ENCODE measurements at regions not wholly inside any gene's neighbourhood (a gene's known extent, or its start where the extent isn't known, plus 50 kb on each side); places are given as distances from the start of the nearest gene placed in this dataset.

DNA sequence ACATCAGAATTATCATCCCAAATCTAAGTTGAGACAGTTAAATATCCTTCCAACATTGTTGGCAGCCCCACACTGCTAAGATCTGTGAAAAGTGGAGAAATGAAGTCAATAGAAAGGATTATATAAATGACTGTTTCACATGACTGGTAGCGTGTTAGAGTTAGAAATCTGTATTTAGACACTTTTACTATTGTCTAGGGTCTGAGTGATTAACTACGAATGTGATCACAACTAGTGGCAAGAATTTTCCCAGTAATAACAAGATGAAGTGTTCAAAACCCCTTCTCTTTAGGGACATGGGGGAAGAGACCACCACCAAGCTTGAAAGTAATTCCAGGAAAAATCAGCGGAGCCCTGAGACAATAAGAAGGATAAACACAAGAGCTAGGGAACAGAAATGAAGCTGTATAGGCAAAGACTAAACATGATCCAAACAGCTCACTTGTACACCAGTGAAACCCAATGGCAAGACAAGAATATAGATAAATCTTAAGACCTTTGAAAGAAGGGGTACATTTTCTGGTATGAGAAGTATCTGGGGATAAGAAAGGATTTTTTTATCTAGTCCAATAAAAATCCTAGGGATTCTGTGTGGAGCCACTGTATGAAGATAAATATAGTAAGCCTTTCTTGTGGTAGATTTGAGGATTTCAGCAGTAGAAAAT lies 646.6 kb upstream of the USP24 start:
- intact Hi-C loops (cut with DNase I), result no loop called here
- DNase-seq, result no peak

DNA sequence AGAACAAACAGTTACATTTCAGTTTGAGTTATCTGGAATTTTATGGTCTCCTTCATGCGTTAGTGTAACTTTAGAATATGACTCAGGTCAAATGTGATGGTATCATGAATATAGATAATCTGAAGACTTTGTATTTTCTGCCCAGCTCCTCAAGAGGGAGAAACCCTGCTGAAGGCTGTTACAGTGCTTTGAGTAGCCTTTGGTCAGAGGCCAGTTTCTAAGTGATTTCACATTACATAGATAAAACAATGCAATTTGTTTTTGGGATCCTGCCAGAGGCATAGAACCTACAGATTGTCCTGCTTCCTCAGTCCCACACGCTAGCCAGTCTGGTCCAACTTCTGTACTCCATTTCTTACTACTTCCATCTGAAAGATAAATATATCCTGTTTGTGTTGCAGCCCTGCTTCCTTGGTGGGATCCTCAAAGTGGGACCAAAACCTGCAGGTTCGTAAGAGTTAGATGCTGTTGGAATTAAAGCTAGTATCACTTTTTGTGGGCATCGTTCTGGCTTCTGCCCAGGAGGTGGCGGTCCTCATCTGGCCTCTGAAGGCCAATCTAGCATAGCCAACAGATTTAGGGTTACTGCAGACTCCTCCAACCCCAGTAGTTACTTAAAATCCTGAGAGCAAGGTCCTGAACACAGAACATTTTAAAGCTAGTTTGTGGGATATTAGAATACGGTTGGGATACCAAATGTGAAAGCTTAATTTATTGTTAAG lies 645.8 kb upstream of the USP24 start:
- intact Hi-C loops (cut with DNase I), result no loop called here
- DNase-seq, result no peak

DNA sequence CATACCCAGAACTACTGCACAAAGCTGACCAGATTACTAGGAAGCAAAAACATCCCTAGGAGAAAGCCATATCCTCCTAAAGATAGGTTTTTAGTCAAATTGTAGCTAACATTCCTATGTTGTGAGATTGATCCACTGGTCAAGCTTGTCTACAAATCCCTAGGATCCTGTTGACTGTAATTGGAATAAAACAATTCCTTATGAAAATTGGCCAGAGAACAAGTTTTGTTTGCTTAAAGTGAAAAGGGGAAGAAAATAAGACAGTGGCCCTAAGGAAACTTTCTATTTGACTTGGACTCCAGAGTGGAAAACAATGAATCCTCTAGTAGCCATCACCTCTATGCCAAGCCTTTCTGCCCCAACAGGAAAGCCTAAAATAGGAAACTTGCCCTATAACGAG lies 645.2 kb upstream of the USP24 start:
- DNase-seq, result no peak
- intact Hi-C loops (cut with DNase I), result no loop called here

DNA sequence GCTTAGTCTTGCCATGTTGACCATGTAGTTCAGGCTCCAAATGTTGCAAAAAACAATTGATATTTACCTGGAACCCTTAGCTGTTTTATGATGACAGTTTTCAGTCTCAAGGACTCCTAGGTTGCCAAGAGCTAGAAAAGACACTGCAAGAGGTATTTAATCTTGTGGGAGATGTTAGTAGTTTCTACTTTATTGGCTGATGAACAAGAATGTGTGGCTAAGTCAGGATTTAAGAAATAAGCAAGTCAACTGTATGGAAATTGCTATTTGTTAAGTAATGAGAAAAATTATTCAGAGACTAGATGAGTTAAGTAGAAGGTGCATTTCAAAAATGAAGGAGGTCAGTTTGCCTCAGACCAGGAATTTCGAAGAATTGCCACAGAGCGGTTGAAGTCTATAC lies 639.7 kb upstream of the USP24 start:
- no peak for DNase-seq
- intact Hi-C loops (cut with DNase I), result no loop called here

DNA sequence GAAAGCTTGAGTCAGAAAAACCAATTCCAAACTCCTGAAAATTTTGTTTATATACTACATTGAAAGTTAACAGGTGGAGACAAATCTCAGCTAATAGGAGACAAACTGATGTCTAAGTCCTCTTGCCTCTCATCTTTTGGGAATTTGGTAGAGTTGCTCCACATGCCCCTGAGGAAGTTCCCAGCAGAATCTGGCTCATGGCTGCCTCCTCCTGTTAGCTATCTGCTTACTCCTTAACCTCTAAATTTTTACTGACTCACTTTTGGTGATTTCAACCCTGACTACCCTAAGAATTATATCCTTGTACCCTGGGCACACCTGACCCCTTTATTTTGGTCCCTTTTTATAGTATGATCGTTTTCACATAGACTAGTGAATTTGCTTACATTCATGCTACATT lies 633.7 kb upstream of the USP24 start:
- DNase-seq, result no peak
- intact Hi-C loops (cut with DNase I), result no loop called here

DNA sequence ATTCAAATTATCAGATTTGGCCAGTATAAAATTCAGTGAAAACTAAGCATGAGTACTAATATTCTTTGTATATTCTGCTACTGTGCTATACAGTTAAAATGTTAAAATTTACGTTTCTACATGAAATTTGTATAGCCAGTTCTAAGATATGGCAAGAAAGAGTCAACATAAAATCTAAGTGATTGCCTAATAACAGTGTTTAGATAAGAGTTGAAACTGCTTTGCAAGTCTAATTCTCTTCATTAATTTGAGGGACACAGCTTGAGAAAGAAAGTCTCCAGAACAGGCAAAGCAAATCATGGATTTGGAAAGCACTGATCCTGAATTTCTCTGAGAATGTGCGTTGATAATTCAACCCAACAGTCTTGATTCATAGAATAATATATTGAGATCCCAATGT lies 630.9 kb upstream of the USP24 start:
- intact Hi-C loops (cut with DNase I), result no loop called here
- DNase-seq, result no peak

DNA sequence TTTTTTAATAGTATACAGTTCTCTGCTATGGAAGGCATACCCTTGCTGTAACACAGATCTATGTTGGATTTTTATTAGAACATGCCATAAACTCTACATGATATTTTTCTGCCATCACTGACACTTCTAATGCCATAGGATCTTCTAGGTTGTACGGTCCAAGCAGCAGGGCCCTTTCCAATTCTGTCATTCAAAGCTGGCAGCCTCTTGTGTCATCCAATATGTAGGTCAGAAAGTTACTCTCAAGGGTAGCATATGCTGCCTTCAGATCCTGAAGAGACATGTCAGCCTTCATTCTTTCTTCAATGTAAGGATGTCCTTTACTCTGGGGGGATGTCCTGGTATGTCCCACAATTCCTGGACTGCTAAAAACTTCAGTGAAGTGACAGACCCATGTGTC lies 629.2 kb upstream of the USP24 start:
- DNase-seq, result no peak
- intact Hi-C loops (cut with DNase I), result no loop called here

DNA sequence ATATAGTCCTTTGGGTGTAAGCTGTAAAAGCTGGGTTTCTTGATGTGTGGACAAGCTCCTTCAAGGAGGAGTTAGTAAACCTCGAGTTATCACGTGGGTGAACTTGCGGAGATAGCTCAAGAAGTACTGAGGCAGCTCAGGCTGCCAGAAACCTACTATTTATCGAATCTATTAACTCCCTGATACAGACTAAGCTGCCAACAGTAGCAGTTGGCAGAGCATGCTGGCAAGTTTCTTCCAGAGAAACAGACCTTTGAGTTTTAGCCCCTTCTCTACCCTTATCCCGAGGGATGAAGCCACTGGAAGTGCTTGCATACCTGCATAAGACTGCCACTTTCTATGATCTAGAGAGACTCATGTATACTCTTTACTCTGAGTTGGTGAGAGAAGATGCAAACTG lies 624.5 kb upstream of the USP24 start:
- DNase-seq, result no peak
- intact Hi-C loops (cut with DNase I), result no loop called here

DNA sequence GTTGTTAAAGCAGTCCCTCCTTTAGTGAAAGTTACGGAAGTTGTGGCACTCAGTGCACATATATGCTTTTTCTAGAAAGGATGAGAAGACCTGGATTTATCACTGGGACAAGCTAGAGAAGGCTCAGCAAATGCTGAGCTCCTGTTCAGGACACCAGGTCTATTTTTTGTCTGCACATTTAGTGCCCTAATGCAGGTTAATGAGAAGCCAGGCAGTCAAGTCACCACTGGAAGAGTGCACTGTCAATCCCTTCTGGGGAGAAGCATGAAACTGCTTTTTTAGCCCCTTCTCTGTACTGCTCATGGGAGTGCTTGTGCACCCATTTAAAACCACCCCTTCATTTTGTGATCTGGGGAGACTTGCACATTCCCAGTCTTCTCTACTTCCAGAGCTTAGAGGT lies 624.1 kb upstream of the USP24 start:
- no peak for DNase-seq
- intact Hi-C loops (cut with DNase I), result no loop called here

DNA sequence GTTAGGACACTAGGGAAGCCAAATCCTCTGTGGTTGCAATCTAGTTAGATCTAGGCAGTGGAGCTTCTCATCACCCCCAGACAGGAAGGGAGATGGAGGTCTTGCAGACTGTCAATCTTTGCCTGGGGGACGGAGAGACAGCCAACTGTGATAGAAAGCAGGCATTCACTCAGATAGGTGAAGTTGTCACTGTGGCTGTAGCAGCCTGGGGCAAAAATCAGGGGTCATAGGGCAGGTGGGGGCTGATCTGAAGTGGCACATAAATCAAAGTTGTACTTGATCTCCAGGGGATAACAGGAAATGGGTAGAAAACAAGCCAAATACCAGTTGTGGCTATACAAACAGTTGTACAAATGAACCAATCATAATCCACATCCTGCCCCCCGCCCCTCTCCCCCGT lies 620.9 kb upstream of the USP24 start:
- DNase-seq, result no peak

DNA sequence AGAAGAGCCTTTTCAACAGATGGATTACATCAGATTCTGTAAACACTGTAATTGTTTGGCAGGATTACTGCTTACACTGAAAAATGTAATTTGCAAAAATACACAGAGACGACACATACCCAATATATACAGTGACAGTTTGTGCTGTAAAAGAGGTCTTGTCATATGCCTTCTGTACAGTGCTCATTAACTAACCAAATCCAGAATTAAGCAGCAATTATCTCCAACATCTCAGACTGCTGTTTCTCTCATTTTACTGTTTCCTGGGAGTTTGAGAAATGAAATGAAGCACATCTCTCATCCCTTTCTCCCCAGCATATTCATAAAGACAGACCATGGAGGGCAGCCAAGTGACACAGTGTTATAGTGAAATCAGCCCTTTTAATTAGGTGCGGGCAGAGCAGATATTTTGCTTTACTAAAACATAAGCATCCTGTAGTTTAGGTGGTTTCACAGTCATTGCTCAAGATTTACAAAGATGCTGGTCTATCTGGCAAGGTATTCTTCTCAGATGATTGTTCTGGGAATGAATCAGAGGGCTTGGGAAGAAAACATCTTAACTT lies 618.4 kb upstream of the USP24 start:
- intact Hi-C loops (cut with DNase I), result no loop called here
- DNase-seq, result no peak

More for the DNA sequence above, 620.9 kb upstream of the USP24 start:
- intact Hi-C loops (cut with DNase I), result no loop called here

DNA sequence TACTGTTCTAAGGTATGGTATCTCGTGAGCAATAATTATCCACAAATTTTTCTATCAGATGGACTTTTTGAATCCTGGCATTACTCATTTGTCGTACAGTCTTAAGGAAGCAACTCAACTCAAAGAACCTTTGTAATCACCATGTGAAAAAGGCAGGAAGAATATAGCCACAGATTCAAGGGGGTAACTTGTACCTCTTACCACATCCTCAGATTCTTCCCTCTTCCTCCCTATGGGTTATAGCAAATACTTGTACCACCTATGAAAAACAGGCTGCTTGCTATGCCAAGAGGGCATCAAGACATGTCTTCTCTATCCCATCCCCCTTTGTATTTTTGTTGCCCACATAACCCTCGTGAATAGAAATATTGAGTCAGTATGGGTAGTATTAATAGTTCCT lies 616.6 kb upstream of the USP24 start:
- intact Hi-C loops (cut with DNase I), result no loop called here
- no peak for DNase-seq

DNA sequence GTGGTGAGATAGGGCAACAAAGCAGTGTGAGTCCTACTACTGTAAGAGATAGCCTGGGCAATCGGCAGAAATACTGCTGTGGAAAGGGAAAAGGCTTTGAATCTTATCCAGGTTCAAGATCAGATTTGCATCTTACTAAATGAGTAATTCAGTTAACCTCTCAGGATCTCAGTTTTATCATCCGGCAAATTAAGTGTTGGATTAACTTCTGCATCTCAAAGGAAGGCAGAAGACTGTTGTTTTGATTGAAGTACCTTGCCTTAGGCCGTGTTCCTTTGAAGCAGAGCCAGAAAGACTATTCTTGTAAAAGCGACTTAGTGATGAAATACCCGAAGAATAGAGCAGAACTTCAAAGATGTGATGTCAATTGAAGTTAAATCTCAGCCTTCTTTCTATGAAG lies 612.9 kb upstream of the USP24 start:
- intact Hi-C loops (cut with DNase I), result no loop called here
- no peak for DNase-seq

DNA sequence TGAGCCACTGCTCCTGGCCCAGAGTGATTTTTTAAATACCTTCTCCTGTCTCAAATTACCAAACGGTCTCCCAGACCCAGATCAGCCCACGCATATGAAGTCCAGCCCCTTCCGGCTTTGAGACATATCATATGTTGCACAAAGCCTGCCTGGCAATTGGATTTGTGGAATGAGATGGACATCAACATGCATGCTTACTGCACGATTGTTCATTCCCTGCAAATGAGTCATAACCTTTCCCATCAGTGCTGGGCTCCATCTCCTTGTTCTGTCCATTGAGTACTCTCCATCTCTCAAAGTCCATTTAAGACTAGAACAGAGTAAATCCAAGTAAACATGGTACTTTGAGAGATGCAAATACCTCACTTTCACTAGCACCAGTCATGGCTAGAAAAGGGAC lies 612.2 kb upstream of the USP24 start:
- intact Hi-C loops (cut with DNase I), result no loop called here
- no peak for DNase-seq

DNA sequence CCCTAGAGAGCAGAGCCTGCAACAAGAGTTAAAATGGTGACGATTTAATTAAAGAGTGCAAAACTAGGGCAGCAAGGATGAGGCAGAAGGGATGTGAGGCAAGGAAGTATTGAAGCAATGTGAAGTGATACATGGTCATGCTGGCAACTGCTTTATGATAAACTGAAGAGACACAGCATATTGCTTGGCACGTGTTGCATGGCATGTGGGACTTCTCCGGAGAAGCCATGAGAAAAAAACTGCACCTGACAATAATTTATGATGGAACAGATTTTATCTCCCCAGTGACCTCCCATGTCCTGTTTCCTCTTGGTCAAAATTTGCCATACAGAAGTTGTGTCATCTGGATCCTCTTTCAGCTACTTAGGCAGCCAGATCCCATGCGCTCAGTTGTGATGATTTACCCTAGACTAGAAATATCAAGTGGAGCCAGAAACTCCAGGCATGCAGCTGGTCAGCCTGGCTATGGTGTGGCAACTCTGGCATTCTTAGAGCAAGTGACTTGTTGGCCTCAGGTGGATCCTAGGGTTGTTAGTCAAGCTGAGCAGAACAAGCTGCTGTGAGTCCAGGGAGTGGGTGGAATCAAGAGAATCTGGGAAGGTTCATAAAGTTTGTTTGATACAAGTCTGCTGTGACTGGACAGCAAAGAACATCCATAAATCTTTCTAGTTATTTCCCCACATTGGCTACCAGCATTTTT lies 611.4 kb upstream of the USP24 start:
- DNase-seq, result no peak
- intact Hi-C loops (cut with DNase I), result no loop called here

DNA sequence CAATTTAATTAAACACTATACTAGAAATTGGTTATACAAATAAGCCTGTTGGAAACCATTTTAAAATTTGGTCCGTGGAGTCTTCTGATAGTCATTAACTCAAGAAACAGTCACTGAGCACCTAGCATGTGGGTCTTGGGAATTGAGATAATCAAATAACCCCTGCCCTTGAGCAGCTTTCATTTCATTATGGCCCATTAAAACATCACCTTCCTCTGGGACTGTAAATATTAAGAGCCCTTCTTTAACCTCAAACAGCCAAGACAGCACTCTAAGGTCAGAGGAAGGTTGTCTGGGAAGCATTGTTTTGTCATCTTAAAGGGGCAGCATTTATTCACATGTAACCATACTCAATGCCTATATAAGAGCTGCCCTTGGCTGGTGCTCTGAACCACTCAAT lies 610.3 kb upstream of the USP24 start:
- intact Hi-C loops (cut with DNase I), result no loop called here

DNA sequence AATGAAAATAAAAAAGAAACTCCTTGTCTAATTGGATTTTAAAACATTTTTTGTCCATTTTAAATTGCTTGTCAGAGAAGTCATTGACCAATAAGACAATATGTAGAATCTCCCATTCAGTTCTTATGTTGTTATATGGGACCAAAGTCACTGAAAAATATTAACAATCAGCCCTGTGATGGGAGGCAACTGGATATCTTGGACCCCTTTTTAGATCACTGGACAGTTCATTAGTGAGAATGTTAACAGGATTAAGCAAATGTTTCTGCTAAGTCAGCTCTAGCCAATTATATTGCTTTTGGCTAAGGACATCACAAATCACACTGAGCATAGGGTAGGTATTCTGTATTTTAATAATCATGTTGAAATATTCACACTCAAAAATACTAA lies 609.1 kb upstream of the USP24 start:
- no peak for DNase-seq
- intact Hi-C loops (cut with DNase I), result no loop called here

More for the DNA sequence above, 610.3 kb upstream of the USP24 start:
- DNase-seq, result no peak

DNA sequence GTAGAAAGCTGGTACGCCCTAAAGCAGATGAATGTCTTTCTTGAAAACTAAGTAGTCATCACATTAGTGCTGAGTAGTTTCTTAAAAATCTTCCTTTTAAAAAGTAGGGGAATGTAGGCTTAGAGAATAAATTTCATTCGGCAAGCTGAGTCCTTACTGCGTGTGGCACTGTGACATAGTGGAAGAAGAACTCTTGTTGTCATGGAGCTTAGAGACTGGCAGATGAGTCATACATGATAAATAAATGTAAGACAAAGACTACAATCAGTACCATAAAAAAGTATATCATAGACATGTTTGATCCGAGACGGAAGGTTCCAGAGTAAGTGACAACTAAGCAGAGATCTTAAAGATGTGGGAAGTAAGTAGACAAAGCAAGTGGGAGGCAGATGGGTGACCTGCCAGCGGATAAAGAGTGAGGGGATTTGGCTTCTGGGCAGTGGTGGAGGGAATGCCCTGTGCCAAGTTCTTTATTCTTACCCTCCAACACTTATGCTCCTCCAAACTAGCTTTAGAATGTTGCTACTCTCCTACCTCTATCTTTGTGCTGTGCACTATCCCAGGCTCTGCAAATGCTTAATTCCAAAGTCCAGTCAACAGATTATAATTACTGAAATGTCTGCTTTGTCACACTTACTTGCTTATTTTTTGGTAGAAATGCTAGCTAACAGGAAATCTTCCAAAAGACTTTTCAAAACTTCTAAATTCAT lies 608.5 kb upstream of the USP24 start:
- no peak for DNase-seq
- intact Hi-C loops (cut with DNase I), result no loop called here

DNA sequence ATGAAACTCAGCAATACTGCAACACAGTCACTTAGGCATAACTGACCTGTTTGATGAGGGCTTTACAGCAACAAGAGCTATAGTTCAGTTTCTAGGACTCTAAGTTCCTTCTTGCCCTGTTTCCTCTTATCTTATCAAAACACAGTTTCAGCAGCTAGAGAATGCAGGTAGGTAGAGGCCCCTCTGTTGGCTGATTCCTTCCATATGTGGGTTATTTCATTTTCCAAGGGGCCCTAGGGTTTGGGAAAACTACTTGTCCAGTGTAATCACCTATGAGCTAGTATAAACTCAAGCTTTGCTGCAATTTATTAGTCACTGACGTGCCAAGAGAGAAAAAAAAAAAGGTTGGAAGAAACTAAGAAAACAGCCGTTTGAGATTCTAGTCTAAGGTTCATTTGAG lies 607.7 kb upstream of the USP24 start:
- intact Hi-C loops (cut with DNase I), result no loop called here
- no peak for DNase-seq

DNA sequence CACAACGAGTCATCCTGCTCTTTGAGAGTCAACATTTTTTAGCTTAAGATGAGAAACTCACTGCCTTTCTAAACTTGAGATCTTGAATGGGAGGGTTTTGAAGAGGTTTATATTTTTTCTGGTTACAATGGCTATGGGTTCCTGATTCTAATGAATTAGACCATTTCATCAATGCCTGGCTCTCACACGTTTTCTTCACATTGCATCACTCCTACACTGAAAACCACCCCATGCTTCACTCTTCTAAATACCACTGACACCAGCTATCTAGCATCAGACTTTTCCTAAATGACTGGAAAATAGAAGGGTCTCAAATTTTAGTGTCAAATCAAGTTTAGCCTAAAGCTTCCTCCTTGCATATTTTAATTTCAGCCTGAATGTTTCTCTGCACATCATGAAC lies 606.1 kb upstream of the USP24 start:
- DNase-seq, result no peak
- intact Hi-C loops (cut with DNase I), result no loop called here
